Left ventricle myocardium inferior (tissue), 1 donor: ENCODE measurements at regions not wholly inside any gene's neighbourhood (a gene's known extent, or its start where the extent isn't known, plus 50 kb on each side); places are given as distances from the start of the nearest gene placed in this dataset.

Experiments
- DNase-seq: peaks from one replicate; pipeline ENCODE4 v3.0.0-alpha.2; 2020
- H3K27ac ChIP-seq: fragments of 200-600 bp; replicated peaks from 2 replicates; pipeline ENCODE4 v1.8.0; 2021
- H3K27me3 ChIP-seq: fragments of 200-600 bp; 2 replicates; pipeline ENCODE4 v1.8.0; 2021; ENCODE audit warnings: low read depth
- H3K36me3 ChIP-seq: fragments of 200-600 bp; 2 replicates; pipeline ENCODE4 v1.8.0; 2021
- H3K4me1 ChIP-seq: fragments of 200-600 bp; 2 replicates; pipeline ENCODE4 v1.8.0; 2021
- H3K4me3 ChIP-seq: fragments of 200-600 bp; 2 replicates; pipeline ENCODE4 v1.8.0; 2021; ENCODE audit warnings: mild to moderate bottlenecking, moderate library complexity
- H3K9me3 ChIP-seq: fragments of 200-600 bp; replicated peaks from 2 replicates; pipeline ENCODE4 v1.8.0; 2021
- CTCF ChIP-seq: fragments of 200-600 bp; IDR thresholded peaks from 2 replicates; pipeline ENCODE4 v1.8.0; 2021; ENCODE audit warnings: antibody characterized with exemption, mild to moderate bottlenecking, borderline replicate concordance
- intact Hi-C: fragments of 100-400 bp; cut with micrococcal nuclease; formaldehyde crosslinking; loops from one replicate; pipeline ENCODE4 v1.11.0; 2022
- donor health status: DM: no; HTN: yes; CAD: no; lungs with severe emphysema.

- no peak for TF ChIP-seq CTCF
- H3K36me3 ChIP-seq = no peaks in the 10 kb centered on the region
- intact Hi-C loops = no loop called here
- no peak for DNase-seq
- H3K4me1 ChIP-seq = no peaks in the 10 kb centered on the region
- H3K27me3 ChIP-seq = peaks cover 48% of the 10 kb centered on the region
- no peak overlapping the region for H3K27ac ChIP-seq
- H3K9me3 ChIP-seq = peaks cover 8% of the 10 kb centered on the region
- no peak overlapping the region for H3K4me3 ChIP-seq
These were observed 207.7 kb upstream of the SHH start for GRCh38 chr7:156019776-156020565.

GRCh38 chr7:156019308-156019707 is 207.0 kb upstream of the SHH start:
- Histone ChIP-seq H3K4me1 (no peaks in the 10 kb centered on the region), H3K27me3 (peaks cover 48% of the 10 kb centered on the region), H3K27ac (no peak overlapping the region), H3K4me3 (no peak overlapping the region), H3K36me3 (no peaks in the 10 kb centered on the region), H3K9me3 (peaks cover 8% of the 10 kb centered on the region)
- DNase-seq = no peak
- TF ChIP-seq CTCF = no peak
- intact Hi-C loops = no loop called here

- H3K4me3 ChIP-seq = no peak overlapping the region
- no peak overlapping the region for H3K27ac ChIP-seq
- peaks cover 8% of the 10 kb centered on the region for H3K9me3 ChIP-seq
- intact Hi-C loops = no loop called here
- H3K27me3 ChIP-seq = peaks cover 48% of the 10 kb centered on the region
- TF ChIP-seq CTCF = no peak
- no peaks in the 10 kb centered on the region for H3K4me1 ChIP-seq
- DNase-seq = no peak
- no peaks in the 10 kb centered on the region for H3K36me3 ChIP-seq
These were observed 205.8 kb upstream of the SHH start for GRCh38 chr7:156017916-156018700.

- Histone ChIP-seq H3K27ac (no peak overlapping the region), H3K4me3 (no peak overlapping the region), H3K9me3 (peaks cover 8% of the 10 kb centered on the region), H3K4me1 (no peaks in the 10 kb centered on the region), H3K36me3 (no peaks in the 10 kb centered on the region), H3K27me3 (peaks cover 45% of the 10 kb centered on the region)
- intact Hi-C loops = no loop called here
- DNase-seq = no peak
- no peak for TF ChIP-seq CTCF
These were observed 205.2 kb upstream of the SHH start for GRCh38 chr7:156017431-156017830.

- no peak overlapping the region for H3K27ac ChIP-seq
- intact Hi-C loops = no loop called here
- H3K27me3 ChIP-seq = peaks cover 39% of the 10 kb centered on the region
- H3K36me3 ChIP-seq = no peaks in the 10 kb centered on the region
- no peaks in the 10 kb centered on the region for H3K4me1 ChIP-seq
- no peak overlapping the region for H3K4me3 ChIP-seq
- DNase-seq = no peak
- H3K9me3 ChIP-seq = peaks cover 8% of the 10 kb centered on the region
- TF ChIP-seq CTCF = no peak
These were observed 203.2 kb upstream of the SHH start for GRCh38 chr7:156015237-156016020.
